ENCODE measurements at regions not wholly inside any gene's neighbourhood (a gene's known extent, or its start where the extent isn't known, plus 50 kb on each side); places are given as distances from the start of the nearest gene placed in this dataset.

DNA sequence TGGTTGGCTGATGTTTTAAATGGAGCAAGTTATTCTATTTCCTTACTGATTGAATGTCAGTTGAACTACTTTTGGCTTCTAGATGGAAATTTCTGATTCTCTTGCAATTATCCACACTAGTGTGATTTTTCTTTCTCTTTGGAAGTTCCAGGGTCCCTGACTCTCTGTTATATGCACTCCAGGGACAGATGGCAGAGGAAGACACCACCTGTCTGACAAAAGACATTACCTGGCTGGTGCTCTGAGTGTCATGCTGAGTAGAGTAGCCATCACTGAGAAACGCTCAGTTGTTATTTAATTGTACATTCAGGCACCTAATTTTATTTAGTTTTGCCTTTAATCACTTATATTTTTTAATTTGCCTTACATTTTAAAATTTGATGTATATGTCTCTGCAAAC lies 105.4 kb upstream of the TLL1 start:
- TF ChIP-seq, protein P1, sequence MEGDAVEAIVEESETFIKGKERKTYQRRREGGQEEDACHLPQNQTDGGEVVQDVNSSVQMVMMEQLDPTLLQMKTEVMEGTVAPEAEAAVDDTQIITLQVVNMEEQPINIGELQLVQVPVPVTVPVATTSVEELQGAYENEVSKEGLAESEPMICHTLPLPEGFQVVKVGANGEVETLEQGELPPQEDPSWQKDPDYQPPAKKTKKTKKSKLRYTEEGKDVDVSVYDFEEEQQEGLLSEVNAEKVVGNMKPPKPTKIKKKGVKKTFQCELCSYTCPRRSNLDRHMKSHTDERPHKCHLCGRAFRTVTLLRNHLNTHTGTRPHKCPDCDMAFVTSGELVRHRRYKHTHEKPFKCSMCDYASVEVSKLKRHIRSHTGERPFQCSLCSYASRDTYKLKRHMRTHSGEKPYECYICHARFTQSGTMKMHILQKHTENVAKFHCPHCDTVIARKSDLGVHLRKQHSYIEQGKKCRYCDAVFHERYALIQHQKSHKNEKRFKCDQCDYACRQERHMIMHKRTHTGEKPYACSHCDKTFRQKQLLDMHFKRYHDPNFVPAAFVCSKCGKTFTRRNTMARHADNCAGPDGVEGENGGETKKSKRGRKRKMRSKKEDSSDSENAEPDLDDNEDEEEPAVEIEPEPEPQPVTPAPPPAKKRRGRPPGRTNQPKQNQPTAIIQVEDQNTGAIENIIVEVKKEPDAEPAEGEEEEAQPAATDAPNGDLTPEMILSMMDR (conservative IDR thresholded peaks at IDR 0.05; ENCODE audit: low read depth, low read length): no peak
- DNase-seq (ENCODE audit: low read depth): no peak
- no peak overlapping the region for H3K4me3 ChIP-seq (ENCODE audit: low read depth, low read length)

DNA sequence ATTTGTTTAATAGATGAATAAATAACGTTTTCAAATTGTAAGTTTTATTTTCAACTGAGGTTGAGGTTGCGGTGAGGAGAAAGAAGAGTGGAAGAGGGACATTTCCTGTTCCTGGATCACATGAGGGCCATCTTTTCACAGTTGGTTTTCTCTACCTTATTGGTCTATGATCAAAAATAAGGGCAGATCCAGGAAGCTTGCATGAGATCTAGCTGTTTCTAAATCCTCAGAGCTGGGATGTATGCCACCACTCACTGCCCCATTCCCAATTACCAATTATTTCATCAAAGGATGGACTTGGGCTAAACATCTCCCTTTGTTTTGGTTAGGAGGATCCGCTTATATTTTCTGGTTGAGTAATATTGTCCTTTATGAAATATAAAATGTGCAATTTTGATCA lies 104.8 kb upstream of the TLL1 start:
- no peak overlapping the region for H3K4me3 ChIP-seq (ENCODE audit: low read depth, low read length)
- TF ChIP-seq, protein P1 (conservative IDR thresholded peaks at IDR 0.05; ENCODE audit: low read depth, low read length): no peak
- no peak for DNase-seq (ENCODE audit: low read depth)

- DNase-seq (ENCODE audit: low read depth): no peak
- TF ChIP-seq, protein P1 (conservative IDR thresholded peaks at IDR 0.05; ENCODE audit: low read depth, low read length): no peak
- H3K4me3 ChIP-seq (ENCODE audit: low read depth, low read length): no peak overlapping the region
Observed at GRCh38 chr4:165774326-165774725, 98.7 kb upstream of the TLL1 start.

DNA sequence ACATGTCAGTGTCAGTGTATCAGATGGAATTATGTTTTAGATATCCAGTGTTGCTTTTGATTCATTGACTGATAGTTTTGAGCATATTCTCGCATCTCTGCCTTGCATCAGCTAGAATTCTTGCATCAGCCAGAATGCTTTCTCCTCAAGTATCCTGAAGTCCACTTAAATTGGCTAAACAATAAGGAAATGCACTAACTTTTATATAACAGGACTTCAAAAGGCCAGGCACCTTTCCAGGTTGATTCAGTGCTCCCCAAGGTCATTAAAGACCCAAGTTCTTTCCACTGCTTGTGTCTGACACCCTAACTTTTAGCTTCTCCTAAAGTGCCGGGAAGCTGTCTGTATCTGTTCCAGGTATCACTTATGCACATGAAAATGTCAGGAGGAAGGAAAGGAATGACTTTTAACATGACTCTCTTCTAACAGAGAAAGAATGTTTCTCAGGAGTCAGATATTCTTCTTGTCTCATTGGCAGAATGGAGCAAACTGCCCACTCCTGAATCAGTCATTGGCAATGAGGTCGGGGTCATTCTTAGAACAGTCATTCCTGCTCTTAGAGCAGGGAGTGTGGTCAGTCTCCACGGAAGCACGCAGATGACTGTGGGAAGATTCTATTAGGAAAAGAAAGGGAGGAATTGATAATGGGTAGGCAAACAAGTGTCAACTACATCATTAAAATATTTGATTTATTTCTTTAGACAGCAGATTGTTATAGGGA lies 92.9 kb upstream of the TLL1 start:
- H3K4me3 ChIP-seq (ENCODE audit: low read depth, low read length): no peak overlapping the region
- no peak for DNase-seq (ENCODE audit: low read depth)
- TF ChIP-seq, protein P1 (conservative IDR thresholded peaks at IDR 0.05; ENCODE audit: low read depth, low read length): no peak

- DNase-seq (ENCODE audit: low read depth): no peak
- H3K4me3 ChIP-seq (ENCODE audit: low read depth, low read length): no peak overlapping the region
- TF ChIP-seq, protein P1 (conservative IDR thresholded peaks at IDR 0.05; ENCODE audit: low read depth, low read length): no peak
Observed at GRCh38 chr4:165780735-165781134, 92.3 kb upstream of the TLL1 start.

DNA sequence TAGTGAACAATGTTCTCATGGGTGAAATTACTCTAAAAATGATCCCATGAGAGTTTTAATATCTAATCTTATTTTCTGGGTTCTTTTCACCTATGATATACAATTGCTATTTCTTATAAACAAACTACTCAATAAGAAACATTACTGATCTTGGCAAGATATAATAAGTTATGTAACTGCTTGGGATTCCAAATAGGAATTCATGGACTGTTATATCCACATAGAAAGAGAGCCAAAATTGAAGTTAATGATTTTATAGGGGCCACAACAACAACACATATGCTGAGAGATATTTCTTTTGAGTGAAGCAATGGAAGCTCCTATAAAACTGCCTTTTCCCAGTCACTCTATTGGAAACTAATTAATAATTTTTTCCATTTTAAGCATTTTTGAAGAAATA lies 90.4 kb upstream of the TLL1 start:
- no peak overlapping the region for H3K4me3 ChIP-seq (ENCODE audit: low read depth, low read length)
- DNase-seq (ENCODE audit: low read depth): no peak
- TF ChIP-seq, protein P1 (conservative IDR thresholded peaks at IDR 0.05; ENCODE audit: low read depth, low read length): no peak

DNA sequence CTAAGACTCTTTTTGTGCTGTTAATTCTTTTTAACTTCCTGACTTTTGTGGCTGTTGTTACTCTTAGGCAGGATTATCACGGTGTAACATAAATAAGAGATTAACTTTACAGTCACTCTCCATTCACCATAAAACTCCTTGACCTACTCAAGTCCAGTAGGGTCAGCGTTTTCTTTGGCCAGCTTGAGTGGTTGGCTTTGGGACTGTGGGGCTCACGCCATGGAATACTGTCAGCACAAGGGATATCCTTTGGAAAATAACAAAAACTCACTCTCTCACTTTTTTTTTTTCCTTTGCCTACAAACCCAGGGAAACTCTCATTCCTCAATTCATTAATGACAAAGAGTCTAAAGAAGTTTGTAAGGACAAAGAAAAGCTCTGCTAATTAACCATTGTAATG lies 89.4 kb upstream of the TLL1 start:
- no peak for DNase-seq (ENCODE audit: low read depth)
- TF ChIP-seq, protein P1 (conservative IDR thresholded peaks at IDR 0.05; ENCODE audit: low read depth, low read length): no peak
- no peak overlapping the region for H3K4me3 ChIP-seq (ENCODE audit: low read depth, low read length)
